ENCODE measurements at regions not wholly inside any gene's neighbourhood (a gene's known extent, or its start where the extent isn't known, plus 50 kb on each side); places are given as distances from the start of the nearest gene placed in this dataset.

- no peak overlapping the region for H3K27ac ChIP-seq
- no peak overlapping the region for H3K4me3 ChIP-seq
- TF ChIP-seq CTCF (IDR thresholded peaks at IDR 0.05), result no peak
- no peak for DNase-seq (ENCODE audit: low spot score)
Measured at GRCh38 chr4:89539797-89540711, 232.5 kb upstream of the GPRIN3 start.

- no peak for TF ChIP-seq CTCF (IDR thresholded peaks at IDR 0.05)
- Histone ChIP-seq H3K27ac (no peak overlapping the region), H3K4me3 (no peak overlapping the region)
- no peak for DNase-seq (ENCODE audit: low spot score)
Measured at GRCh38 chr4:89539374-89539773, 231.8 kb upstream of the GPRIN3 start.

- no peak for DNase-seq (ENCODE audit: low spot score)
Measured at GRCh38 chr4:89538886-89539285, 231.3 kb upstream of the GPRIN3 start.

GRCh38 chr4:89538171-89538570 lies 230.6 kb upstream of the GPRIN3 start:
- Histone ChIP-seq H3K27ac (no peak overlapping the region), H3K4me3 (no peak overlapping the region)
- no peak for DNase-seq (ENCODE audit: low spot score)
- TF ChIP-seq CTCF (IDR thresholded peaks at IDR 0.05), result no peak

More at GRCh38 chr4:89538886-89539285, 231.3 kb upstream of the GPRIN3 start:
- Histone ChIP-seq H3K27ac (no peak overlapping the region), H3K4me3 (no peak overlapping the region)
- no peak for TF ChIP-seq CTCF (IDR thresholded peaks at IDR 0.05)

GRCh38 chr4:89537281-89537680 lies 229.7 kb upstream of the GPRIN3 start:
- no peak for TF ChIP-seq CTCF (IDR thresholded peaks at IDR 0.05)
- no peak for DNase-seq (ENCODE audit: low spot score)
- H3K4me3 ChIP-seq, result no peak overlapping the region
- no peak overlapping the region for H3K27ac ChIP-seq

- no peak overlapping the region for H3K4me3 ChIP-seq
- TF ChIP-seq CTCF (IDR thresholded peaks at IDR 0.05), result no peak
- DNase-seq (ENCODE audit: low spot score), result no peak
- no peak overlapping the region for H3K27ac ChIP-seq
Measured at GRCh38 chr4:89535251-89535650, 227.7 kb upstream of the GPRIN3 start.

- TF ChIP-seq CTCF (IDR thresholded peaks at IDR 0.05), result no peak
- Histone ChIP-seq H3K27ac (no peak overlapping the region), H3K4me3 (no peak overlapping the region)
- no peak for DNase-seq (ENCODE audit: low spot score)
Measured at GRCh38 chr4:89534356-89534755, 226.8 kb upstream of the GPRIN3 start.
